CD14-positive monocyte (primary cell): ENCODE measurements at regions not wholly inside any gene's neighbourhood (a gene's known extent, or its start where the extent isn't known, plus 50 kb on each side); places are given as distances from the start of the nearest gene placed in this dataset.
"Not testable (repeated sequence)": the region's sequence is repeated elsewhere in the genome, so short reads cannot be mapped to it uniquely, and the experiment has no call there.

Experiments
- DNase-seq, 3 donors: peaks; one replicate each; pipeline ENCODE4 v3.0.0-alpha.2; 2011 to 2022
- H2AFZ ChIP-seq: 2 replicates; pipeline ENCODE4 v1.6.0; 2012; ENCODE audit warnings: mild to moderate bottlenecking, low read depth, low read length, inconsistent platforms; ENCODE audit not compliant: insufficient read depth, poor library complexity, severe bottlenecking
- H3K27ac ChIP-seq, 2 donors: 1 replicate in 1 of 2; 2 replicates in 1 of 2; pipeline ENCODE4 v1.5.1; 2012 to 2013; ENCODE audit warnings: low read length in 2 of 2, control low read depth in 1 of 2, inconsistent platforms in 1 of 2, low read depth in 1 of 2, mild to moderate bottlenecking in 1 of 2
- H3K27me3 ChIP-seq, 2 donors: one replicate each; pipeline versions ENCODE4 v1.6.0 to v1.6.1; 2011 to 2013; ENCODE audit warnings: low read length in 2 of 2; ENCODE audit not compliant: control insufficient read depth in 2 of 2, insufficient read depth in 2 of 2
- H3K36me3 ChIP-seq, 2 donors: replicated peaks in 1 of 2; 1 replicate in 1 of 2; 2 replicates in 1 of 2; pipeline versions ENCODE4 v1.5.1 to v1.6.1; 2012 to 2013; ENCODE audit warnings: low read length in 2 of 2, control low read depth in 1 of 2, inconsistent platforms in 1 of 2, mild to moderate bottlenecking in 1 of 2; ENCODE audit not compliant: insufficient read depth in 2 of 2, control insufficient read depth in 1 of 2
- H3K4me1 ChIP-seq, 2 donors: 1 replicate in 1 of 2; 2 replicates in 1 of 2; pipeline versions ENCODE4 v1.5.1 to v1.6.1; 2012 to 2013; ENCODE audit warnings: low read length in 2 of 2, control low read depth in 1 of 2, inconsistent platforms in 1 of 2, mild to moderate bottlenecking in 1 of 2, moderate library complexity in 1 of 2; ENCODE audit not compliant: insufficient read depth in 2 of 2, control insufficient read depth in 1 of 2
- H3K4me2 ChIP-seq: replicated peaks from 2 replicates; pipeline ENCODE3; 2012; ENCODE audit warnings: low read length, moderate library complexity, mild to moderate bottlenecking; ENCODE audit not compliant: poor library complexity, severe bottlenecking; ENCODE audit errors: extremely low read depth
- H3K4me3 ChIP-seq, 3 experiments: fragments of 200-600 bp in 1 of 3; sonication (generic) in 1 of 3; replicated peaks in 1 of 3; 1 replicate in 2 of 3; 2 replicates in 1 of 3; pipeline ENCODE4 v1.5.1; 2011 to 2013; ENCODE audit warnings: low read length in 3 of 3, mild to moderate bottlenecking in 3 of 3, control low read depth in 2 of 3, low read depth in 2 of 3, inconsistent platforms in 1 of 3, moderate library complexity in 1 of 3
- H3K79me2 ChIP-seq: 2 replicates; pipeline ENCODE4 v1.6.0; 2012; ENCODE audit warnings: mild to moderate bottlenecking, control low read depth, inconsistent platforms, low read length, moderate library complexity; ENCODE audit not compliant: insufficient read depth
- H3K9ac ChIP-seq: 2 replicates; pipeline ENCODE4 v1.6.0; 2017; ENCODE audit warnings: low read length, mild to moderate bottlenecking; ENCODE audit not compliant: insufficient read depth, poor library complexity, severe bottlenecking
- H3K9me3 ChIP-seq, 2 donors: replicated peaks in 1 of 2; 1 replicate in 1 of 2; 2 replicates in 1 of 2; pipeline versions ENCODE4 v1.5.1 to v1.6.1; 2012 to 2013; ENCODE audit warnings: low read length in 2 of 2, control low read depth in 1 of 2; ENCODE audit not compliant: control insufficient read depth in 1 of 2, insufficient read depth in 1 of 2
- H4K20me1 ChIP-seq: 2 replicates; pipeline ENCODE4 v1.6.0; 2012; ENCODE audit warnings: mild to moderate bottlenecking, low read length, control low read depth, moderate library complexity; ENCODE audit not compliant: insufficient read depth
- H3K27ac Mint-ChIP-seq, 7 donors: one replicate each; pipeline ENCODE4 v1.8.0; 2020; ENCODE audit warnings: mild to moderate bottlenecking in 7 of 7, mixed read lengths in 7 of 7, moderate library complexity in 6 of 7, inconsistent platforms in 2 of 7
- H3K27me3 Mint-ChIP-seq, 3 donors: one replicate each; pipeline ENCODE4 v1.8.0; 2021 to 2022; ENCODE audit warnings: low read depth in 3 of 3, mild to moderate bottlenecking in 3 of 3, mixed read lengths in 3 of 3, moderate library complexity in 3 of 3, inconsistent platforms in 1 of 3
- H3K36me3 Mint-ChIP-seq, 2 donors: one replicate each; pipeline ENCODE4 v1.8.0; 2020; ENCODE audit warnings: mixed read lengths in 2 of 2, inconsistent platforms in 1 of 2, mild to moderate bottlenecking in 1 of 2
- H3K4me1 Mint-ChIP-seq: one replicate; pipeline ENCODE4 v1.8.0; 2020; ENCODE audit warnings: mild to moderate bottlenecking, mixed read lengths
- H3K4me3 Mint-ChIP-seq, 2 donors: one replicate each; pipeline ENCODE4 v1.8.0; 2020; ENCODE audit warnings: mild to moderate bottlenecking in 2 of 2, mixed read lengths in 2 of 2, moderate library complexity in 1 of 2
- H3K9me3 Mint-ChIP-seq, 7 donors: one replicate each; pipeline ENCODE4 v1.8.0; 2020 to 2022; ENCODE audit warnings: mixed read lengths in 7 of 7, mild to moderate bottlenecking in 6 of 7, moderate library complexity in 6 of 7, inconsistent platforms in 2 of 7
- WGBS: methylation state at CpG from one replicate; pipeline ENCODE4 v1.1.5; 2013; ENCODE audit warnings: missing lambda C conversion rate; ENCODE audit not compliant: insufficient coverage; 5-methylcytosine and 5-hydroxymethylcytosine counted together
- intact Hi-C, 2 donors: fragments of 100-400 bp; cut with micrococcal nuclease; formaldehyde crosslinking; loops; one replicate each; pipeline versions ENCODE4 v1.15.0 to v1.15.1; 2023
- TF ChIP-seq, protein P1 (sequence below): fragments of 200-600 bp; IDR thresholded peaks from one replicate; pipeline ENCODE4 v1.8.0; 2022; ENCODE audit warnings: antibody characterized with exemption, mild to moderate bottlenecking

DNA sequence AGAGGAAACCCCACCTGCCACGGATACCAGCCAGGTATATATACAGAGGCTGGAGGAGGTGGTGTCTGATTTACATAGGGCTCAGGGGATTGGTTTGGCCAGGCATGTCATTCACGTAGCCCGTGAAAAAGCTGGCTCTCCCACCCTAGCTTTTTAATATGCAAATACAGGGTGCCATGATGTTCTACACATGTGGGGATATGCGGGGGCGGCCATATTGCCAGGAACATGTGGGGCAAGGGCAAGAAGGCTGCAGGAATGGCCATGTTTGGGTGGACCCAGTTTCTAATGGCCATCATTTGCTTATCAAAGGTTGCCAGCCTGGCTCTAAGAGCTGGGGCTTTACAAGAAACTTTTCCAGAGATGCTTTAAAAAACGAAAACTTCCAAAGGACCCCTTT, 131.5 kb upstream of the KIF5B start:
- H3K79me2 ChIP-seq, result no peaks in the 10 kb centered on the region
- H3K9me3 ChIP-seq, result no peaks in the 10 kb centered on the region
- Mint-ChIP-seq H3K27ac (peak overlapping the region in 2 of 7 donors; percentile 21 to 61), H3K36me3 (no peaks in the 10 kb centered on the region), H3K4me3 (no peak overlapping the region), H3K27me3 (peaks cover 0 to 4% (median 0%) of the 10 kb centered on the region in 3 donors), H3K4me1 (peaks cover 15% of the 10 kb centered on the region), H3K9me3 (peaks cover 0 to 3% (median 0%) of the 10 kb centered on the region in 7 donors)
- DNase-seq, result no peak
- H2AFZ ChIP-seq, result no peak overlapping the region
- TF ChIP-seq, protein P1, sequence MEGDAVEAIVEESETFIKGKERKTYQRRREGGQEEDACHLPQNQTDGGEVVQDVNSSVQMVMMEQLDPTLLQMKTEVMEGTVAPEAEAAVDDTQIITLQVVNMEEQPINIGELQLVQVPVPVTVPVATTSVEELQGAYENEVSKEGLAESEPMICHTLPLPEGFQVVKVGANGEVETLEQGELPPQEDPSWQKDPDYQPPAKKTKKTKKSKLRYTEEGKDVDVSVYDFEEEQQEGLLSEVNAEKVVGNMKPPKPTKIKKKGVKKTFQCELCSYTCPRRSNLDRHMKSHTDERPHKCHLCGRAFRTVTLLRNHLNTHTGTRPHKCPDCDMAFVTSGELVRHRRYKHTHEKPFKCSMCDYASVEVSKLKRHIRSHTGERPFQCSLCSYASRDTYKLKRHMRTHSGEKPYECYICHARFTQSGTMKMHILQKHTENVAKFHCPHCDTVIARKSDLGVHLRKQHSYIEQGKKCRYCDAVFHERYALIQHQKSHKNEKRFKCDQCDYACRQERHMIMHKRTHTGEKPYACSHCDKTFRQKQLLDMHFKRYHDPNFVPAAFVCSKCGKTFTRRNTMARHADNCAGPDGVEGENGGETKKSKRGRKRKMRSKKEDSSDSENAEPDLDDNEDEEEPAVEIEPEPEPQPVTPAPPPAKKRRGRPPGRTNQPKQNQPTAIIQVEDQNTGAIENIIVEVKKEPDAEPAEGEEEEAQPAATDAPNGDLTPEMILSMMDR, result no peak
- 92% methylated on average over 4 of the region's 6 CpGs for WGBS
- H3K4me2 ChIP-seq, result no peak overlapping the region
- H3K4me1 ChIP-seq, result peaks cover 0 to 17% of the 10 kb centered on the region in 2 donors
- no peaks in the 10 kb centered on the region for H4K20me1 ChIP-seq
- H3K27me3 ChIP-seq, result peaks cover 0 to 2% of the 10 kb centered on the region in 2 donors
- intact Hi-C loops, result no loop called here
- H3K9ac ChIP-seq, result no peak overlapping the region
- H3K27ac ChIP-seq, result no peak overlapping the region
- H3K36me3 ChIP-seq, result no peaks in the 10 kb centered on the region
- no peak overlapping the region for H3K4me3 ChIP-seq

DNA sequence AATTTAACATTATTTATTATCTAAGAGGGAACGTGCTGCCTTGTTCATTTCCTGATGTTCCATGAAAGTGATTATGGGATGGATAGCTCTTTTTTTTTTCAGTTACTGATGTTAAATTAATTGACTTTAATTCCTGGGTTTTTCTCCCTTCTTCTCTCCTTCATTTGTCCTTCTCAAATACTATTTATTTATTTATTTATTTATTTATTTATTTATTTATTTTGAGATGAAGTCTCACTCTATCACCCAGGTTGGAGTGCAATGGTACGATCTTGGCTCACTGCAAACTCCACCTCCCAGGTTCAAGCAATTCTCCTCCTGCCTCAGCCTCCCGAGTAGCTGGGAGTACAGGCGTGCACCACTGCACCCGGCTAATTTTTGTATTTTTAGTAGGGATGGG, 127.4 kb upstream of the KIF5B start:
- H3K27me3 ChIP-seq, H3K9ac ChIP-seq, H3K4me2 ChIP-seq, DNase-seq, H3K79me2 ChIP-seq, H3K4me1 ChIP-seq, H3K4me3 Mint-ChIP-seq, H3K4me1 Mint-ChIP-seq, H3K36me3 Mint-ChIP-seq, intact Hi-C loops, H3K27ac ChIP-seq, H3K27me3 Mint-ChIP-seq, H2AFZ ChIP-seq, H3K27ac Mint-ChIP-seq, H3K4me3 ChIP-seq, H3K9me3 Mint-ChIP-seq, H3K36me3 ChIP-seq, H4K20me1 ChIP-seq, H3K9me3 ChIP-seq: not testable (repeated sequence)
- WGBS, result no CpG with 5 or more reads among the region's 5 CpGs
